AG09309 (cell line): ENCODE measurements at regions not wholly inside any gene's neighbourhood (a gene's known extent, or its start where the extent isn't known, plus 50 kb on each side); places are given as distances from the start of the nearest gene placed in this dataset.
"Not testable (repeated sequence)": the region's sequence is repeated elsewhere in the genome, so short reads cannot be mapped to it uniquely, and the experiment has no call there.

ENCODE experiments used
- DNase-seq: peaks from one replicate; pipeline ENCODE4 v3.0.0-alpha.2; 2010; ENCODE audit warnings: low read depth
- H3K4me3 ChIP-seq: 2 replicates; pipeline ENCODE4 v1.5.1; 2011; ENCODE audit warnings: mild to moderate bottlenecking, low read depth, low read length, moderate library complexity; ENCODE audit not compliant: control insufficient read depth
- TF ChIP-seq, protein P1 (sequence below): IDR thresholded peaks from 2 replicates; pipeline ENCODE4 v1.5.1; 2011; ENCODE audit warnings: mild to moderate bottlenecking, low read depth, low read length, inconsistent platforms; ENCODE audit not compliant: insufficient read depth, control insufficient read depth; ENCODE audit errors: missing control alignments

DNA sequence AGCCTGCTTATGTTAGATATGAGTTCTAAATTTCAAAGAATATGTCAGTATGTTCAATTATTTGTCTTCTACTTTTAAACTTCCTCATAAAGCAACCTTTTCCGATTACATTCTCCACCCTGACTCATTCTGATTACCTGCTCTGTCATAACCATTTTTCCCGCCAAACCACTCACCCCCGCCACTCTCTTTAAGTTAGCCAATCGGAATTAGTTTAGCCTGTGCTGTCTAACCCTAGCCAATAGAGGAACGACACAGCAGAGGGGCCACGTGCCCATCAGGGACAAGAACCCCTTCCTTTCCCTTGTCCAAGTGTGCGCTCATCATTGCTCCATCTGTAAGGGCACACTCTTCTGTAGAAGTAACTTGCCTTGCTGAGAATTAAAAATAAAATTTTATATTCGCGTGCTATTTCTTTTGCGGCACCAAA lies 91.4 kb downstream of the CCDC71L start:
- DNase-seq, result no peak
- TF ChIP-seq, protein P1, sequence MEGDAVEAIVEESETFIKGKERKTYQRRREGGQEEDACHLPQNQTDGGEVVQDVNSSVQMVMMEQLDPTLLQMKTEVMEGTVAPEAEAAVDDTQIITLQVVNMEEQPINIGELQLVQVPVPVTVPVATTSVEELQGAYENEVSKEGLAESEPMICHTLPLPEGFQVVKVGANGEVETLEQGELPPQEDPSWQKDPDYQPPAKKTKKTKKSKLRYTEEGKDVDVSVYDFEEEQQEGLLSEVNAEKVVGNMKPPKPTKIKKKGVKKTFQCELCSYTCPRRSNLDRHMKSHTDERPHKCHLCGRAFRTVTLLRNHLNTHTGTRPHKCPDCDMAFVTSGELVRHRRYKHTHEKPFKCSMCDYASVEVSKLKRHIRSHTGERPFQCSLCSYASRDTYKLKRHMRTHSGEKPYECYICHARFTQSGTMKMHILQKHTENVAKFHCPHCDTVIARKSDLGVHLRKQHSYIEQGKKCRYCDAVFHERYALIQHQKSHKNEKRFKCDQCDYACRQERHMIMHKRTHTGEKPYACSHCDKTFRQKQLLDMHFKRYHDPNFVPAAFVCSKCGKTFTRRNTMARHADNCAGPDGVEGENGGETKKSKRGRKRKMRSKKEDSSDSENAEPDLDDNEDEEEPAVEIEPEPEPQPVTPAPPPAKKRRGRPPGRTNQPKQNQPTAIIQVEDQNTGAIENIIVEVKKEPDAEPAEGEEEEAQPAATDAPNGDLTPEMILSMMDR, result no peak
- H3K4me3 ChIP-seq, result no peak overlapping the region

DNA sequence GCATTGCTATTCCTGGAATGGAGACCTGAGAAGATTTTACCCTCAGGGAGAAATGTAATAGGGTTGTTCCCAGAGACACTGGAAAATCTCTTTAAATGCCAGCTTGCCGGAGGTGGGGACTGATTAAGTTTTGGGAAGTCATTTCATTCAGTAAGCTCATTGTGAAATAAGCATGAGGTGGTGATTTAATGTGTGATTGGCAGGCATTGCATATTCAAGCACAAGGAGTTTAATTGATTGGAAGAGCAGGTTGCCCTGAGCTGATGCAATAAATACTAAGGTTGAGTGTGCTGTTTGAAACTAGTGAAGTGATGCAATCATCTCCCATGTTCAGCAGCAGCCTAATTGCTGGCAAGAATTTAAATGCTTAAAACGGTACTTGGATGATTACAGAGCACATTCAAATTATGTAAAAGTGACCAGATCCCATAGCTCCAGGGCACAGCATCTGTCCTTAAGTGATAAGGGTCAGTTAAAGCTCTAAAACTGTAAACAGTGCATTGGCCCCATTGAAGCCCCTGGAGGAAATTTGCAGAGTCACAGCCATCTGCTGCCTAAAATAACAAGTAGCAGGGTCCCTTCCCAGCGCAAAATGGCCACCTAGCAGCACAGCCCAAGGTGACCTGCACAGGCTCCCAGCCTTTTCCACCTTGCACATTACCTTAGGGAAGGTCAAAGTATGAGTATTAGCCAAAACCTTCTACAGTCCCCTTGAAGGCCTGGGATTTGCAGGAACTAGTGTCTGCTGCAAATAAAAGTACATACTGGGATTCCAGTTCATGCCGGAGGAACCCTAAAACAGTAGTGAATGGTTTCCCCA lies 92.1 kb downstream of the CCDC71L start:
- no peak overlapping the region for H3K4me3 ChIP-seq
- peak; percentile 96 for DNase-seq
- TF ChIP-seq, protein P1, result no peak

DNA sequence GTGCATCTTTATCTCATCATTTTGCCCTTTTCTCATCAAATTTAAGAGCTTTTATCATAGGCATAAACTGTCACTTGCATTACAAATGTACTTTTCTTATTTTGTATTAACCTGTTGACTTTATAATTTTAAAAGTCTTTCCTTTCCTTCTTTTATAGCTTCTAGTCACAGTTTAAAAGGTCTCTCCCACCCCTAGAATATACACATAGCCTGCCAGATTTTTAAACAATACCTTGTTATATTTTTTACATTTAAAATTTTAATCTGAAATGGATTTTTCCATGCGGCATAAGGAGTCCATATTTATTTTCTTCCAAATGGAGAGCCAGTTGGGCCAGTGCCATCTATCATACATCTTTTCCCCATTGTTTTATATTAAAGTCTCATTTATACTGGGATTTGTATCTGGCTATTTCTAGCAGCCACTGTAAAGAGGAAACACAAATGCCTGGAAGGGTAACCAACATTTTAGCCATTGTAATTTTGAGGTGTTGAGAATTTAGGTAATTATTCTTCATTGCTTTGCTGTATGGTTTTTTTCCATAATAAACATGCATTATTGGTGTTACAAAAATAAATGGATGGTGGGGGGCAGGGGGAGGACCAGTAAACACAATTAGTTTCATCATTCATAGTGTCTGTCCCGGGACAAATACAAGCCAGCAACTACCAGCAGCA lies 92.8 kb downstream of the CCDC71L start:
- DNase-seq, result no peak
- TF ChIP-seq, protein P1, result no peak
- no peak overlapping the region for H3K4me3 ChIP-seq

DNA sequence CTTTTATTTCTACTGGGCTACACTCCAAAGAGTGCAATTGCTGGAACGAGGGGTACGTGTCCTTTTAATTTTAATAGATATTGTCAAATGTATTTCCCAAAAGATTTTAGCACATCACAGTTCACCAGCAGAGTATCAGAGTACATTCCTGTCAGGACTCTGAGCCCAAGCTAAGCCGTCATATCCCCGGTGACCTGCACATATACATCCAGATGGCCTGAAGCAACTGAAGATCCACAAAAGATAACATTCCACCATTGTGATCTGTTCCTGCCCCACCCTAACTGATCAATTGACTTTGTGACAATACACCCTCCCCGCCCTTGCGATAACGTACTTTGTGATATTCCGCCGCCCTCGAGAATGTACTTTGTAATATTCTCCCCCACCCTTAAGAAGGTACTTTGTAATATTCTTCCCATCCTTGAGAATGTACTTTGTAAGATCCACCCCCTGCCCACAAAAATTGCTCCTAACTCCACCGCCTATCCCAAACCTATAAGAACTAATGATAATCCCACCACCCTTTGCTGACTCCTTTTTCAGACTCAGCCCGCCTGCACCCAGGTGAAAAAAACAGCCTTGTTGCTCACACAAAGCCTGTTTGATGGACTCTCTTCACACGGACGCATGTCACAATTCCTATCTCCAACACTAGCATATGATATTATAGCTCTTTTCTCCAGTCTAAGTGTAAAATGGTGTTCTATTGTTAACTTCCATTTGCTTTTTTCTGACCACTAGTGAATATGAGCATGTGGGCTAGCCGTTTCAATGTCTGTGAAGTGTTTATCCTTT lies 93.6 kb downstream of the CCDC71L start:
- DNase-seq, H3K4me3 ChIP-seq: not testable (repeated sequence)

DNA sequence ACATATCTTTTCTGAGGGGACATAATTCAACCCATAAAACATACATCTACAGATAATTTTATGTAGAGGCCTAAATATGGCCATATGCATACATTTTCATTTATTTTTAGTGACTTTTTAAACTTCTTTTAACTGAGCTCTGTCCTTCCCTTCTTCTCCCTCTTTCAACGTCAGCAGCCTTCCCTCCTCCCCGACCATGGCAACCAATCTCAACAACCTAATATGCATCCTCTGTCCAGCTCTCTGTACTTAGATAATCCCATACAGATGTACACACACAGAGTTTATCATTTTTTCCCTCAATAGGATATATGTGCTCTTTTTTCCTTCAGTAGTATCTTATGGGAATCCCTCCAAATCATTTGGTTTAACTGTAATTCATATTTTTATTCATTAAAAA lies 94.3 kb downstream of the CCDC71L start:
- TF ChIP-seq, protein P1, result no peak
- no peak for DNase-seq
- H3K4me3 ChIP-seq, result no peak overlapping the region

DNA sequence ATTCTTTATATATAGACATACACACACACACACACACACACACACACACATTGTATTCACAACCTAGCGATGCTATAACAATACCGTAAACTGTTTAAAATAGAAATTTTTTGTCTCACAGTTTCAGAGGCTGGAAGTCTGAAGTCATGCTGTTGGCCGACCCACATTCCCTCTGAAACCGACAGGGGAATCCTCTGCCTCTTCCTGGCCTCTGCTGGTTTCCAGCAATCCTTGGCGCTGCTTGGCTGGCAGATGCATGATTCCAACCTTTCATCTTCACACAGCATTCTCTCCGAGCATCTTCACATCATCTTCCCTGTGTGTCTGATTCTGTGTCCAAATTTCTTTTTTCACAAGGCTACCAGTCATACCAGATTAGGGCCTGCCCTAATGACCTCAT lies 94.8 kb downstream of the CCDC71L start:
- DNase-seq, result no peak
- no peak overlapping the region for H3K4me3 ChIP-seq
- TF ChIP-seq, protein P1, result no peak
